ENCODE measurements at regions not wholly inside any gene's neighbourhood (a gene's known extent, or its start where the extent isn't known, plus 50 kb on each side); places are given as distances from the start of the nearest gene placed in this dataset.

- TF ChIP-seq CTCF (conservative IDR thresholded peaks at IDR 0.05) = no peak
- no peak for TF ChIP-seq ZFX (IDR thresholded peaks at IDR 0.05)
Measured at GRCh38 chr7:38052786-38053185, 125.3 kb upstream of the STARD3NL start.
